ENCODE measurements at regions not wholly inside any gene's neighbourhood (a gene's known extent, or its start where the extent isn't known, plus 50 kb on each side); places are given as distances from the start of the nearest gene placed in this dataset.

- Mint-ChIP-seq H3K27ac (no peak overlapping the region), H3K9me3 (no peaks in the 10 kb centered on the region), H3K4me3 (no peak overlapping the region), H3K27me3 (ENCODE audit: insufficient read depth, low read depth, poor library complexity) (no peaks in the 10 kb centered on the region), H3K36me3 (ENCODE audit: low read depth) (no peaks in the 10 kb centered on the region), H3K4me1 (peaks cover 6% of the 10 kb centered on the region; the same call in 2 of the 3 replicates)
- DNase-seq (ENCODE audit: low spot score) = no peak
- no peak for TF ChIP-seq REST (IDR thresholded peaks at IDR 0.05; ENCODE audit: unreplicated experiment)
- TF ChIP-seq ZNF331 (CRISPR knock-in tag; IDR thresholded peaks at IDR 0.05; ENCODE audit: low read depth) = no peak
- TF ChIP-seq EZH2 (IDR thresholded peaks at IDR 0.05; ENCODE audit: low read depth, unreplicated experiment) = no peak
- TF ChIP-seq CREB1 (CRISPR knock-in tag; IDR thresholded peaks at IDR 0.05; ENCODE audit: low read depth) = no peak
- TF ChIP-seq STAT1 (IDR thresholded peaks at IDR 0.05; ENCODE audit: unreplicated experiment) = no peak
- no peak for TF ChIP-seq JUNB (IDR thresholded peaks at IDR 0.05; ENCODE audit: unreplicated experiment)
- TF ChIP-seq NANOG (IDR thresholded peaks at IDR 0.05; ENCODE audit: borderline replicate concordance) = no peak
- TF ChIP-seq ZNF114 (CRISPR knock-in tag; IDR thresholded peaks at IDR 0.05) = no peak
- no peak for TF ChIP-seq ETS1 (IDR thresholded peaks at IDR 0.05)
- no peak for TF ChIP-seq ZNF462 (CRISPR knock-in tag; IDR thresholded peaks at IDR 0.05)
- no peak for TF ChIP-seq POLR2AphosphoS5 (IDR thresholded peaks at IDR 0.05; ENCODE audit: low read depth)
- no peak for TF ChIP-seq EZH2phosphoT487 (IDR thresholded peaks at IDR 0.05; ENCODE audit: unreplicated experiment)
- no peak for TF ChIP-seq CTCF (conservative IDR thresholded peaks at IDR 0.05; ENCODE audit: low read depth in 2 of 2)
- Histone ChIP-seq H3K27ac (ENCODE audit: low read depth) (no peak overlapping the region), H3K9me2 (ENCODE audit: insufficient read depth) (no peaks in the 10 kb centered on the region), H3K79me2 (replicated peaks; ENCODE audit: insufficient read depth) (no peaks in the 10 kb centered on the region), H3K4me2 (no peak overlapping the region), H3K27me3 (ENCODE audit: insufficient read depth) (no peaks in the 10 kb centered on the region), H3F3A (replicated peaks; ENCODE audit: low read depth) (no peaks in the 10 kb centered on the region), H2AFZ (no peak overlapping the region), H4K20me1 (replicated peaks; ENCODE audit: insufficient read depth) (no peaks in the 10 kb centered on the region), H3K4me1 (ENCODE audit: insufficient read depth) (no peaks in the 10 kb centered on the region), H3K36me3 (ENCODE audit: insufficient read depth) (no peaks in the 10 kb centered on the region), H3K4me3 (no peak overlapping the region)
- no peak for ATAC-seq
Observed at GRCh38 chr6:112785408-112785807, 438.3 kb downstream of the RFPL4B start.
